ENCODE measurements at regions not wholly inside any gene's neighbourhood (a gene's known extent, or its start where the extent isn't known, plus 50 kb on each side); places are given as distances from the start of the nearest gene placed in this dataset.

DNA sequence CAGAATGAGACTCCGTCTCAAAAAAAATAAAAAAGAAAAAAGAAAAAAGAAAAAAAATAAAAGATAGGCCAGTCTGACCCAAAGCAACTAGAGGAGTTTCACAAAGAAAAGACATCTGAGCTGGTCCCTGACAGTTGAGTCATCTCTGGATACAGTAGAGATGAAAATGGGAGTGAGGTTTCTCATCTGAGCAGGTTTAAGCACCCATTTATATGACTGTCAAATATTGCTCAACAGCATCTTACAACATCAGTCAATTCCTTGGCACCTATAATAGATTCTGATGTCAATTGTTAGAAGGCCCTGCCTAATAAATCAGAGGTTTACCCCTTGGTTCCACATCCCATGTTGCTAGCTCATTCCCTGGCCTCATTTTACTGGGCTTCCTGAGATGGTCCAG, 490.5 kb downstream of the MAGEE1 start:
- TF ChIP-seq, protein P1, sequence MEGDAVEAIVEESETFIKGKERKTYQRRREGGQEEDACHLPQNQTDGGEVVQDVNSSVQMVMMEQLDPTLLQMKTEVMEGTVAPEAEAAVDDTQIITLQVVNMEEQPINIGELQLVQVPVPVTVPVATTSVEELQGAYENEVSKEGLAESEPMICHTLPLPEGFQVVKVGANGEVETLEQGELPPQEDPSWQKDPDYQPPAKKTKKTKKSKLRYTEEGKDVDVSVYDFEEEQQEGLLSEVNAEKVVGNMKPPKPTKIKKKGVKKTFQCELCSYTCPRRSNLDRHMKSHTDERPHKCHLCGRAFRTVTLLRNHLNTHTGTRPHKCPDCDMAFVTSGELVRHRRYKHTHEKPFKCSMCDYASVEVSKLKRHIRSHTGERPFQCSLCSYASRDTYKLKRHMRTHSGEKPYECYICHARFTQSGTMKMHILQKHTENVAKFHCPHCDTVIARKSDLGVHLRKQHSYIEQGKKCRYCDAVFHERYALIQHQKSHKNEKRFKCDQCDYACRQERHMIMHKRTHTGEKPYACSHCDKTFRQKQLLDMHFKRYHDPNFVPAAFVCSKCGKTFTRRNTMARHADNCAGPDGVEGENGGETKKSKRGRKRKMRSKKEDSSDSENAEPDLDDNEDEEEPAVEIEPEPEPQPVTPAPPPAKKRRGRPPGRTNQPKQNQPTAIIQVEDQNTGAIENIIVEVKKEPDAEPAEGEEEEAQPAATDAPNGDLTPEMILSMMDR (conservative IDR thresholded peaks at IDR 0.05 in 1 of 2, IDR thresholded peaks at IDR 0.05 in 1 of 2; ENCODE audit: low read depth in 1 of 2, low read length in 2 of 2) = no peak
- TF ChIP-seq EZH2 (IDR thresholded peaks at IDR 0.05; ENCODE audit: low read length, missing control alignments) = no peak

Measured in fibroblast of lung (primary cell).